Body of pancreas (tissue), 4 donors: ENCODE measurements at regions not wholly inside any gene's neighbourhood (a gene's known extent, or its start where the extent isn't known, plus 50 kb on each side); places are given as distances from the start of the nearest gene placed in this dataset.

ENCODE experiments used
- ATAC-seq: fragments of 150-250 bp; one replicate; pipeline ENCODE4 v1.9.1; 2016
- DNase-seq, 4 donors: peaks; one replicate each; pipeline ENCODE4 v3.0.0-alpha.2; 2019
- H3K27ac ChIP-seq, 4 donors: fragments of 200-600 bp; sonication (generic); 1 replicate in 3 of 4; 2 replicates in 1 of 4; pipeline versions ENCODE4 v1.5.1 to v1.6.1; 2016 to 2019; ENCODE audit warnings: mild to moderate bottlenecking in 1 of 4, mixed read lengths in 1 of 4, moderate library complexity in 1 of 4
- H3K27me3 ChIP-seq, 2 donors: fragments of 200-600 bp; sonication (generic); one replicate each; pipeline ENCODE4 v1.6.0; 2016; ENCODE audit warnings: mild to moderate bottlenecking in 1 of 2
- H3K36me3 ChIP-seq, 2 donors: fragments of 200-600 bp; sonication (generic); replicated peaks in 1 of 2; 2 replicates each; pipeline ENCODE4 v1.5.1; 2016; ENCODE audit warnings: low read depth in 2 of 2; ENCODE audit not compliant: insufficient read depth in 1 of 2
- H3K4me1 ChIP-seq: fragments of 200-600 bp; sonication (generic); one replicate; pipeline ENCODE4 v1.6.0; 2016
- H3K4me3 ChIP-seq, 2 donors: fragments of 200-600 bp; sonication (generic); 1 replicate in 1 of 2; 2 replicates in 1 of 2; pipeline ENCODE4 v1.5.1; 2016 to 2019
- H3K9me3 ChIP-seq, 3 donors: fragments of 200-600 bp; sonication (generic); 1 replicate in 2 of 3; 2 replicates in 1 of 3; pipeline ENCODE4 v1.5.1; 2016
- POLR2A ChIP-seq, 3 donors: fragments of 450-650 bp; IDR thresholded peaks; one replicate each; pipeline ENCODE4 v1.6.1; 2016; ENCODE audit warnings: antibody characterized with exemption in 3 of 3, mild to moderate bottlenecking in 2 of 3
- WGBS, 2 donors: methylation state at CpG; one replicate each; pipeline ENCODE4 v1.1.5; 2017; 5-methylcytosine and 5-hydroxymethylcytosine counted together
- intact Hi-C: fragments of 100-400 bp; cut with DNase I; formaldehyde crosslinking; loops from one replicate; pipeline ENCODE4 v1.15.1; 2023
- TF ChIP-seq, protein P1 (sequence below), 7 experiments: fragments of 450-650 bp in 4 of 7; fragments of 200-600 bp in 3 of 7; sonication (generic) in 3 of 7; IDR thresholded peaks; one replicate each; pipeline ENCODE4 v1.5.1; 2016 to 2019; ENCODE audit warnings: antibody characterized with exemption in 7 of 7

DNA sequence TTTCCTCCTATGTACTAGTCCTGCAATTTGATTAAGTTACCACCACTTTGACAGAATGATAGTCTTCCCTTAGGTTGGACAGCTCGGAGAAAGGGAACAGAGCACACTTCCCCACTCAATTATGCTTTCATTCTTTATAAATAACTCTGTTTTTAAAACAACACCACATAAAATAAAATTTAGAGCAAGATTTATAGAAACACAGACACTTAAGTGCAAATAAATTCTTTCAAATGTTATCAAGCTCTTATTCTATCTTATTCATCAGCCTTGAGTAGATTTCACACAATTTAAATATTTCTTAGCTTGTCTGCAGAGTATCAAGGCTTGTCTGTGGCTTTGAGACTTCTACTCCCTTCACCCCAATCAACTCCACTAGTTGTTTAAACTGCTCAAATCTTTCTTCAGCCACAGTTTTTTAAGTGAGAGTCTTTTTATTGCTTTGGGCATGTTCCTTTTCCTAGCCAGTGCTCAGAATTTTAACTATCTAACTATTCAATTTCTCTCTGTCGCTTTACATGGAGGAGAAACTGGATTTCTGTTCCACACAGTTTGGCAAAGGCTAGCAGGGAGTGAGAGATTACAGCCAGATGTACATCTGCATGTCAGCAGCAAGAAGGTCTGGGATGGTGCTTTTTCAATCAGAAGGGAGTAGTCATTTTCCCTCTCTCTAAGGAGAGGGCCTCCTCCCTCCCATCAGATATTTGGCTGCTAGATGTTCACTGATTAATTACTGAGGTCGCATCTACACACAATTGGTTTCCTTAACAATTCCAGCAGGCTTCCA, 53.1 kb upstream of the PLAC1 start:
- TF ChIP-seq, protein P1, sequence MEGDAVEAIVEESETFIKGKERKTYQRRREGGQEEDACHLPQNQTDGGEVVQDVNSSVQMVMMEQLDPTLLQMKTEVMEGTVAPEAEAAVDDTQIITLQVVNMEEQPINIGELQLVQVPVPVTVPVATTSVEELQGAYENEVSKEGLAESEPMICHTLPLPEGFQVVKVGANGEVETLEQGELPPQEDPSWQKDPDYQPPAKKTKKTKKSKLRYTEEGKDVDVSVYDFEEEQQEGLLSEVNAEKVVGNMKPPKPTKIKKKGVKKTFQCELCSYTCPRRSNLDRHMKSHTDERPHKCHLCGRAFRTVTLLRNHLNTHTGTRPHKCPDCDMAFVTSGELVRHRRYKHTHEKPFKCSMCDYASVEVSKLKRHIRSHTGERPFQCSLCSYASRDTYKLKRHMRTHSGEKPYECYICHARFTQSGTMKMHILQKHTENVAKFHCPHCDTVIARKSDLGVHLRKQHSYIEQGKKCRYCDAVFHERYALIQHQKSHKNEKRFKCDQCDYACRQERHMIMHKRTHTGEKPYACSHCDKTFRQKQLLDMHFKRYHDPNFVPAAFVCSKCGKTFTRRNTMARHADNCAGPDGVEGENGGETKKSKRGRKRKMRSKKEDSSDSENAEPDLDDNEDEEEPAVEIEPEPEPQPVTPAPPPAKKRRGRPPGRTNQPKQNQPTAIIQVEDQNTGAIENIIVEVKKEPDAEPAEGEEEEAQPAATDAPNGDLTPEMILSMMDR (IDR thresholded peaks at IDR 0.05): no peak
- no peak for TF ChIP-seq POLR2A (IDR thresholded peaks at IDR 0.05)
- peaks cover 12% of the 10 kb centered on the region for H3K4me1 ChIP-seq
- ATAC-seq (no peak), DNase-seq (no peak)
- WGBS, 2 donors: 62 to 73% methylated on average over 3 of the region's 3 CpGs
- intact Hi-C loops: no loop called here
- no peaks in the 10 kb centered on the region for H3K36me3 ChIP-seq
- no peaks in the 10 kb centered on the region for H3K27me3 ChIP-seq
- H3K27ac ChIP-seq: no peak overlapping the region
- H3K4me3 ChIP-seq: no peak overlapping the region
- H3K9me3 ChIP-seq: no peaks in the 10 kb centered on the region
